CD1c-positive myeloid dendritic cell (primary cell): ENCODE measurements at regions not wholly inside any gene's neighbourhood (a gene's known extent, or its start where the extent isn't known, plus 50 kb on each side); places are given as distances from the start of the nearest gene placed in this dataset.
A peak's percentile ranks its signal among the peaks of the same experiment; 100 is the strongest.

ENCODE experiments used
- DNase-seq: peaks from one replicate; pipeline ENCODE4 v3.0.0-alpha.2; 2016; ENCODE audit errors: extremely low spot score

DNA sequence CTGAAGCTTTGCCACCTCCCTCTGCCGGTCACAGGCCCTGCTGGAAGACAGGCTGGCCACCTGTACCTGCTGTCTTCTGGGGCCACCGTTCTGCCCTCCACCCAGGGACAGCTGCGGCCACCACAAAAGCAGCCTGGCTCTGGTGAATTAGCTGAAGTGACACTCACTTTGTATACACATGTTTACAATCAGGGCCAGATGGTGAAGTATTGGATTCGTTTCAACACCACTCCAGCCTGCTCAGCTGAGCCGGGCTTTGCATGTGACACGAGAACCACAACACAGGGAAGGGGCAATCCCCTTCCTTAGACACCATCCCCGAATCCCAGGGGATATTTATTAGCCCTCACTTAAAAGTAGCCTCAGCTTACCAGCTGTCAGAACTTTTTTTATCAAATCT is 191.5 kb upstream of the RPL38 start:
- DNase-seq, result no peak

DNA sequence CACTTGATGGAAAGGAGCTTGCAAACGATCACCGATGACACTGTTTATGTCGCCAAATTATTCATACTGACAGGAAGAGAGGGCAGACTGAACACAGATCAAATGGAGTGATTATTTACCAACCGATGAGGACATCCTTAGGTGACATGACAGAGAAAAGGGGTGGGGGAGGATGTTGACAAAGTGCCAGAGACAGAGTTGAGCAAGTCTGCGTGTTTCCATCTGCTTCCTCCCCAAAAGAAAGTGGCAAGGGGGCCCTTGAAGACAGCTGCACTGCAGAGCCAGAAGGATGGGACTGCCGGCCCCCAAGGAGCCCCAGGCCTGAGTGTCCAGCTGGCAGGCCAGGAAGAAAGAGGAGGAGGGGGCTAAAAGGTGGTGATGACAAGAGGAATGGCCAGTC is 191.0 kb upstream of the RPL38 start:
- peak; percentile 26 for DNase-seq

- DNase-seq, result no peak
Measured at GRCh38 chr17:74015316-74015715, 188.2 kb upstream of the RPL38 start.

DNA sequence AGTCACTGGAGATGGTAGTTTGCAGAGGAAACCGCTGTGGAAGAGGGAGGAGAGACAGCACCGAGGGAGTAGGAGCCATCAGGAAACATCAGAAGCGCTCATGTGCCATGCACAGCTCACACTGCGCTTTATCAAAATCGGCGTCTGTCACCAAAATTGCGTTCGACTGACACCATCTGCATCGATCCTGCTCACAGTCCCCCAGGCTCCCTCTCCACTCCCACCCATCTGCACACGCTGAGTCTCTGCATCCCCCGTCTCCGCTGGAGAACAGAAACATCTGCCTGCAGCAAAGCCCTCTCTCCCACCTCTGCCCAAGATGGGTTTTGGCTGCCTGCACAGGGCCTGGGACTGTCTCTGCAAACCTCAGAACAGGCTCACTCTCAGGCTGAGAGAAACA is 187.5 kb upstream of the RPL38 start:
- no peak for DNase-seq

DNA sequence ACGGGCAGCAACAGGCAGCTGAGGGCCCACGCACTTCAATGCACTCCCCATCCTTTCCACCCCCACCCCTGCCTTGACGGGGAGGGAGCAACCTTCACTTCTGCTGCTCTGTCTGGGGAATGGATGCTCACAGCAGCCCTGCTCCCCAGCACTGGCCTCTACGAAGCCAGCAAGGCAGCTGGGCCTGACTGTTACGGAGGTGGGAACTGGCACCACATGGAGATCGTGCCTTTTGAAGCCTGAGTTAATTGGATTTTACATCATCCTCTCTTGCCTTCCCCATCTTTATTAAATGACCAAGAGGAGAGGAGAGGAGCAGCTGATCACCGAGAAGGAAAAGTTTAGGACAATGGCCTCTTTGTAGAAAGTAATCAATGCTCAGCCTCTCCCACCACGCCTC is 187.0 kb upstream of the RPL38 start:
- no peak for DNase-seq

GRCh38 chr17:74017466-74017865 is 186.0 kb upstream of the RPL38 start:
- DNase-seq, result no peak

GRCh38 chr17:74018115-74018514 is 185.4 kb upstream of the RPL38 start:
- no peak for DNase-seq

GRCh38 chr17:74019271-74019670 is 184.2 kb upstream of the RPL38 start:
- DNase-seq, result no peak

GRCh38 chr17:74019860-74020259 is 183.6 kb upstream of the RPL38 start:
- no peak for DNase-seq

DNA sequence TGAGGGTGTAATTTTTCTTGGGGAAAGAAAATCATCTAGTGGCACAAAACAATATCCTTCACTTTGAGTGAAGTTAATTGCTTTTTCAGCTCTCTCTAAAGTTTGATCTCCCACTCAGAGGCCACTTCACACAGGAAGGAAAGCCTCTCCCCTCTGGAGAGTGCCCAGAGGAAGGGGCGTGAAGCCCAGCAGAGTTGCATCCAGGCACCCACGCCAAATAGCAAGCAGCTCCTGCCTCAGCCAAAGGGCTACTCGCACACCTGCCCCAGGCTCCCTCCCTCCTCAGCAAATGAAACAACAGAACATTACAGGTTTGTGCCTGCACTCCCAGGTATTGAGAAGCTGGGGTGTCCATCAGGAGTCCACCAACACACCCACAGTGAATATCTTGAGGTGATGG is 183.0 kb upstream of the RPL38 start:
- no peak for DNase-seq

GRCh38 chr17:74024871-74025531 is 178.5 kb upstream of the RPL38 start:
- DNase-seq, result peak; percentile 29

DNA sequence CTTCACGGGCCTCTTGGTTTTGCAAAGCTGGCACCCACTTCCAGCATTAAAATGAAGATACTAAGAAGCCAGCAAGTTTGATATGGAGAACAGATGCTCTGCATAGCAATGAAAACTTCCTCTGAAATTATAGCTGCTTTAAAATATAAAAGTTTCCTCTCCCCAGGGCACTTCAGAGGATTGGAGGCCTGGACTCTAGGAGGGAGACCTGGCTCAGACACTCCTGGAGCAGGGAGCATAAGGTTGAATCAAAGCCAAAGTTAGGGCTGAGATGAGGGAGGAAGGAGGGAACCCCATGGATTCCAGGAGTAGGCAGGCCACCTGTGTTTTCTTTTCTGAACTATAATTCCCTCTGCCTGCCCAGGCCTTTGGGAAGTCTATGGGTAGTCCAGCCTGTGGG is 176.0 kb upstream of the RPL38 start:
- DNase-seq, result no peak

DNA sequence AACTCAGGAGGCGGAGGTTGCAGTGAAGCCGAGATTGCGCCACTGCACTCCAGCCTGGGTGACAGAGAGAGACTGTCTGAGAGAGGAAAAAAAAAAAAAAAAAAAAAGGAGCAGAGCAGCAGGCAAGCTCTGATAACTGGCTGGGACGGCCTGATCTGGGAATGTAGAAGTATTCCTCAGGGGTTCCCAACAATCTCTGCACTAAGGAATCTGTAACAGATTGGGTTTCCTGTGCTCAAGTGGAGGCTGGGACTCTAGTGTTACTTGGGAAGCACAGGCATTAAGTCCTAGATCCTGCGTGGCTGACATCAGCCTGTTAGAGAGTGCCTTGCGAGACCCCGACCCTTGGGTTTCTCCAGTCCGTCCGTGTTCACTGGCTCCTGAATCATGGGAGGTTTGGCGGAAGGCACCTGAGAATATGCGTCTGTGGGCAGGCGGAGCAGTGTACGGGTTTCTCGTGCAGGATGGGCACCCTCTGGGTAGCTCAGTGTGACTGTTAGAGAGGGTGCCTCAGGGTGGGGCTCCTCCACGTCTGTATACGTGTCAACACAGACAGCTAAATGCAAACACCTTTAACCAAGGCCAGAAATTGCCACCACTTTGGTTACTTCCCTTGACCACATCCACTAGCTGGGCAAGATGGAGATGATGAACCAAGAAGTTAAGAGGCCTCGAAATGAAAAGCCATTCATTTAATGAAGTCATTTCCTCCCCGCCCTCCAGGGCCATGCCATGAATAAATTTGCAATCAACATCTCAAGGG is 174.9 kb upstream of the RPL38 start:
- no peak for DNase-seq

GRCh38 chr17:74031316-74032090 is 172.0 kb upstream of the RPL38 start:
- no peak for DNase-seq

GRCh38 chr17:74032222-74032621 is 171.3 kb upstream of the RPL38 start:
- no peak for DNase-seq

DNA sequence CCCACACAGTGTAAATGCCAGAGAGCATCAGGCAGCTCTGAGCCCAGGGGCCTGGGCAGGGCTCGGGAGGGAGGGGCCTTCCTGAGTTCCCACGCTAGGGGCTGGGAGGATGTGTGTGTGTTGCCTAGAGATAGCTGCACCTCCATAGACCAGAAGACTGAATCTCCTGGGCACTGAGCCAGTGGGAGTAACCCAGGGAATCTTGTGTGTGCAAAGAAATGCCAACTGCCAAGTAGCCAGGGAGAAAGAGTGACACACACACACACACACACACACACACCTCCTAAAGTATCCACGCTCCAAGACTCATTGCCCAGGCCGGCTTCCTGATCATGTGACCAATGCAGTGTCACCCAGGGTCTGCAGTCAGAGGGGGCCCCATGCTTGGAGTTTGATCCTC is 166.2 kb upstream of the RPL38 start:
- no peak for DNase-seq

- no peak for DNase-seq
Measured at GRCh38 chr17:74040291-74040690, 163.2 kb upstream of the RPL38 start.

GRCh38 chr17:74040729-74041128 is 162.7 kb upstream of the RPL38 start:
- DNase-seq, result no peak

GRCh38 chr17:74041869-74042640 is 161.4 kb upstream of the RPL38 start:
- DNase-seq, result no peak

- DNase-seq, result no peak
Measured at GRCh38 chr17:74042744-74043486, 160.6 kb upstream of the RPL38 start.

GRCh38 chr17:74043976-74044375 is 159.5 kb upstream of the RPL38 start:
- DNase-seq, result no peak
